Endothelial cell of umbilical vein (primary cell): ENCODE measurements at regions not wholly inside any gene's neighbourhood (a gene's known extent, or its start where the extent isn't known, plus 50 kb on each side); places are given as distances from the start of the nearest gene placed in this dataset.

ENCODE experiments used
- BruUV-seq: library from RNA; stranded (reverse); fragments of 400-500 nt; replicated peaks from 2 replicates; lab custom pipeline; 2021; lab: Mats Ljungman, UMichigan
- CTCF ChIA-PET: fragments of 300-600, 350-600 bp; sonication (Branson Sonifier 250); formaldehyde crosslinking; loops from one replicate; lab custom pipeline; 2021; ENCODE audit warnings: antibody characterized with exemption, inconsistent platforms; lab: Charles Lee
- POLR2A ChIA-PET: fragments of 300-600, 350-600 bp; sonication (Branson Sonifier 250); formaldehyde crosslinking; loops from one replicate; lab custom pipeline; 2021; ENCODE audit warnings: antibody characterized with exemption, inconsistent platforms; lab: Charles Lee
- DNase-seq: peaks from one replicate; pipeline ENCODE4 v3.0.0-alpha.2; 2011; ENCODE audit warnings: low read depth, low spot score
- FAIRE-seq: peaks from 2 replicates; lab custom pipeline; 2011; peaks lifted over from hg19 to GRCh38; lab: Jason Lieb, UNC
- H2AFZ ChIP-seq: 2 replicates; pipeline ENCODE4 v1.6.0; 2012; ENCODE audit warnings: low read depth, low read length, control low read depth, inconsistent platforms
- H3K27ac ChIP-seq: 2 replicates; pipeline ENCODE4 v1.5.1; 2011; ENCODE audit warnings: low read depth, mild to moderate bottlenecking, control low read depth, low read length, moderate library complexity; ENCODE audit not compliant: insufficient read depth
- H3K27me3 ChIP-seq, 2 experiments: 2 replicates each; pipeline versions ENCODE4 v1.6.0 to v1.6.1; 2011; ENCODE audit warnings: low read length in 2 of 2, mixed read lengths in 1 of 2; ENCODE audit not compliant: control insufficient read depth in 2 of 2, insufficient read depth in 2 of 2
- H3K36me3 ChIP-seq, 2 experiments: 2 replicates in 1 of 2; 3 replicates in 1 of 2; pipeline ENCODE4 v1.5.1; 2011; ENCODE audit warnings: low read length in 2 of 2, mild to moderate bottlenecking in 1 of 2, moderate library complexity in 1 of 2; ENCODE audit not compliant: control insufficient read depth in 2 of 2, insufficient read depth in 2 of 2; ENCODE audit errors: extremely low read depth in 1 of 2
- H3K4me1 ChIP-seq: 3 replicates; pipeline ENCODE4 v1.5.1; 2011; ENCODE audit warnings: mild to moderate bottlenecking, low read length; ENCODE audit not compliant: control insufficient read depth, insufficient read depth; ENCODE audit errors: extremely low read depth
- H3K4me2 ChIP-seq: 2 replicates; pipeline ENCODE4 v1.6.1; 2011; ENCODE audit warnings: low read length, control low read depth, mixed read lengths; ENCODE audit not compliant: insufficient read depth
- H3K4me3 ChIP-seq, 3 experiments: fragments of 200-600 bp in 1 of 3; sonication (generic), shearing (Covaris generic) in 1 of 3; replicated peaks in 1 of 3; 2 replicates each; pipeline ENCODE4 v1.5.1; 2011 to 2016; ENCODE audit warnings: control low read depth in 3 of 3, low read length in 3 of 3, mild to moderate bottlenecking in 2 of 3, inconsistent platforms in 1 of 3, low read depth in 1 of 3, moderate library complexity in 1 of 3; ENCODE audit not compliant: insufficient read depth in 1 of 3
- H3K79me2 ChIP-seq: 2 replicates; pipeline ENCODE4 v1.6.0; 2012; ENCODE audit warnings: low read length, inconsistent platforms; ENCODE audit not compliant: control insufficient read depth, insufficient read depth
- H3K9ac ChIP-seq: replicated peaks from 2 replicates; pipeline ENCODE3; 2011; ENCODE audit warnings: low read length, control low read depth; ENCODE audit not compliant: insufficient read depth; ENCODE audit errors: extremely low read depth
- H3K9me1 ChIP-seq: replicated peaks from 3 replicates; pipeline ENCODE4 v1.6.0; 2011; ENCODE audit warnings: mild to moderate bottlenecking, low read length; ENCODE audit not compliant: control insufficient read depth, insufficient read depth; ENCODE audit errors: extremely low read depth
- H3K9me3 ChIP-seq: replicated peaks from 2 replicates; pipeline ENCODE4 v1.5.1; 2012; ENCODE audit warnings: low read length, inconsistent platforms; ENCODE audit not compliant: control insufficient read depth, insufficient read depth
- H4K20me1 ChIP-seq: replicated peaks from 2 replicates; pipeline ENCODE3; 2011; ENCODE audit warnings: mild to moderate bottlenecking, low read length; ENCODE audit not compliant: control insufficient read depth, insufficient read depth; ENCODE audit errors: extremely low read depth
- EZH2 ChIP-seq: IDR thresholded peaks from 2 replicates; pipeline ENCODE4 v1.6.1; 2012; ENCODE audit warnings: borderline replicate concordance, low read depth, mild to moderate bottlenecking, moderate library complexity, low read length, inconsistent platforms; ENCODE audit not compliant: severe bottlenecking
- FOS ChIP-seq: IDR thresholded peaks from 2 replicates; pipeline ENCODE4 v1.6.1; 2011; ENCODE audit warnings: mild to moderate bottlenecking, low read length, moderate library complexity, borderline replicate concordance; ENCODE audit not compliant: insufficient read depth
- GATA2 ChIP-seq: IDR thresholded peaks from 2 replicates; pipeline ENCODE4 v1.7.0; 2011; ENCODE audit warnings: low read depth, mild to moderate bottlenecking, moderate library complexity, mixed read lengths, low read length; ENCODE audit not compliant: insufficient read length, insufficient read depth
- JUN ChIP-seq: IDR thresholded peaks from 2 replicates; pipeline ENCODE4 v1.6.1; 2011; ENCODE audit warnings: borderline replicate concordance, low read depth; ENCODE audit not compliant: insufficient read length, insufficient read depth
- MYC ChIP-seq: IDR thresholded peaks from one replicate; pipeline ENCODE4 v1.6.1; 2011; ENCODE audit warnings: mild to moderate bottlenecking, low read depth, low read length
- POLR2A ChIP-seq: IDR thresholded peaks from 2 replicates; pipeline ENCODE4 v1.6.1; 2012; ENCODE audit warnings: low read depth, mild to moderate bottlenecking, control low read depth, low read length
- POLR2AphosphoS5 ChIP-seq: IDR thresholded peaks from 2 replicates; pipeline ENCODE4 v1.6.1; 2012; ENCODE audit warnings: low read depth, mild to moderate bottlenecking, control low read depth, low read length, moderate library complexity; ENCODE audit not compliant: insufficient read depth
- dilution Hi-C: fragments of 300-500 bp; cut with MboI; formaldehyde crosslinking; loops from one replicate; pipeline ENCODE4 v1.15.0; 2019; ENCODE audit warnings: low sequenced_read_pairs; ENCODE audit not compliant: extremely low pct_ligation_motif_present
- intact Hi-C: fragments of 100-400 bp; cut with micrococcal nuclease; formaldehyde crosslinking; loops from one replicate; pipeline ENCODE4 v1.10.0; 2022
- TF ChIP-seq, protein P1 (sequence below): IDR thresholded peaks from 2 replicates; pipeline ENCODE4 v1.6.1; 2011; ENCODE audit not compliant: insufficient read depth, insufficient read length
- TF ChIP-seq, protein P2 (sequence below), 2 donors: IDR thresholded peaks; 1 replicate in 1 of 2; 2 replicates in 1 of 2; pipeline ENCODE4 v1.5.1; 2011; ENCODE audit warnings: low read length in 2 of 2, mild to moderate bottlenecking in 2 of 2, moderate library complexity in 2 of 2, control low read depth in 1 of 2, inconsistent platforms in 1 of 2, low read depth in 1 of 2; ENCODE audit not compliant: insufficient read depth in 1 of 2; ENCODE audit errors: extremely low read depth in 1 of 2

DNA sequence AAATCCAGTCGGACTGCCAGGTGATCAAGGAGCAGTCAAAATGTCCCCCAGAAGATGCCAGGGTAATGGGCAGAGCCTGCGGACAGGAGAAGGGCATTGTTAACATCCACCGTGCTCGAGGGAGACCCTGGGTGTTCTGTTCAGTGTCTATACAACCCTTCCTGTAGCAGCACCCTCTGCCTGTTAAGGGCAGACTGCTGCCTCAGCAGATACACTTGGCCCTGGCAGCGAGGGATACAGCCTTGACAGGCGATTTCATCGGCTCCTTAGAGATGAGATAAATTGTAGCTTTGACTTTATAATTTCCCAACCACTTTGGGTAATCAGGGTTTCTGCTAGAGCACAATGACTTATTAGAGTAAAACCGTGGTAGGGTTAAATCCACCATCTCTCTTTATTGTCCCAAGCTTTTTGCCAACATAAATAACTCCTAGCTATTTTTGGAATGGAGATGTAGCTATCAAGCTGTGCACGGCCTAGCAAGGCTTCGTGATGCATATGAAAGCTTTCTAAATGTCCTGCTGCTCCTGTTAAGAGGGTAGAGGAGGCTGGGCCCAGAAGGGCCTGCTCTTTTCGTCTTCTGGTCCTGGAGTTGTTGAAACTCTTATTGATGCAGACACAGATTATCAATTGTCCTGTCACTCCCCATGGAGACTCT is 195.9 kb downstream of the CPEB2 start:
- Histone ChIP-seq H3K9me3 (no peaks in the 10 kb centered on the region), H3K27me3 (no peaks in the 10 kb centered on the region), H3K9me1 (no peaks in the 10 kb centered on the region), H3K4me1 (no peaks in the 10 kb centered on the region), H3K27ac (no peak overlapping the region), H3K9ac (no peak overlapping the region), H3K36me3 (no peaks in the 10 kb centered on the region), H3K79me2 (no peaks in the 10 kb centered on the region), H3K4me2 (no peak overlapping the region), H3K4me3 (no peak overlapping the region), H4K20me1 (no peaks in the 10 kb centered on the region), H2AFZ (no peak overlapping the region)
- no peak for TF ChIP-seq MYC
- TF ChIP-seq, protein P1, sequence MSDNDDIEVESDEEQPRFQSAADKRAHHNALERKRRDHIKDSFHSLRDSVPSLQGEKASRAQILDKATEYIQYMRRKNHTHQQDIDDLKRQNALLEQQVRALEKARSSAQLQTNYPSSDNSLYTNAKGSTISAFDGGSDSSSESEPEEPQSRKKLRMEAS: no peak
- no peak for TF ChIP-seq GATA2
- no peak for TF ChIP-seq FOS
- no peak for TF ChIP-seq EZH2
- no peak for TF ChIP-seq POLR2AphosphoS5
- no peak for TF ChIP-seq POLR2A
- TF ChIP-seq JUN: no peak
- TF ChIP-seq, protein P2, sequence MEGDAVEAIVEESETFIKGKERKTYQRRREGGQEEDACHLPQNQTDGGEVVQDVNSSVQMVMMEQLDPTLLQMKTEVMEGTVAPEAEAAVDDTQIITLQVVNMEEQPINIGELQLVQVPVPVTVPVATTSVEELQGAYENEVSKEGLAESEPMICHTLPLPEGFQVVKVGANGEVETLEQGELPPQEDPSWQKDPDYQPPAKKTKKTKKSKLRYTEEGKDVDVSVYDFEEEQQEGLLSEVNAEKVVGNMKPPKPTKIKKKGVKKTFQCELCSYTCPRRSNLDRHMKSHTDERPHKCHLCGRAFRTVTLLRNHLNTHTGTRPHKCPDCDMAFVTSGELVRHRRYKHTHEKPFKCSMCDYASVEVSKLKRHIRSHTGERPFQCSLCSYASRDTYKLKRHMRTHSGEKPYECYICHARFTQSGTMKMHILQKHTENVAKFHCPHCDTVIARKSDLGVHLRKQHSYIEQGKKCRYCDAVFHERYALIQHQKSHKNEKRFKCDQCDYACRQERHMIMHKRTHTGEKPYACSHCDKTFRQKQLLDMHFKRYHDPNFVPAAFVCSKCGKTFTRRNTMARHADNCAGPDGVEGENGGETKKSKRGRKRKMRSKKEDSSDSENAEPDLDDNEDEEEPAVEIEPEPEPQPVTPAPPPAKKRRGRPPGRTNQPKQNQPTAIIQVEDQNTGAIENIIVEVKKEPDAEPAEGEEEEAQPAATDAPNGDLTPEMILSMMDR (IDR thresholded peaks at IDR 0.05; ENCODE audit: extremely low read depth in 1 of 2, insufficient read depth in 1 of 2, low read depth in 1 of 2, low read length in 2 of 2): no peak
- ChIA-PET POLR2A (no interaction called here), CTCF (interaction anchor here (1.7 kb wide), 1 partner anchor 1542 kb away, joined by 4 read pairs; no protein-coding TSS in a partner anchor)
- intact Hi-C loops (no loop called here), dilution Hi-C loops (no loop called here)
- no peak for DNase-seq
- no peak for FAIRE-seq
- BruUV-seq: no TSS peak
